Right ventricle myocardium inferior (tissue), 1 donor: ENCODE measurements at regions not wholly inside any gene's neighbourhood (a gene's known extent, or its start where the extent isn't known, plus 50 kb on each side); places are given as distances from the start of the nearest gene placed in this dataset.
"Not testable (repeated sequence)": the region's sequence is repeated elsewhere in the genome, so short reads cannot be mapped to it uniquely, and the experiment has no call there.

Experiments used
- ATAC-seq: fragments of 200-7000 bp; cut with Tn5 transposase; one replicate; pipeline ENCODE4 v1.9.1; 2020; ENCODE audit warnings: mild to moderate bottlenecking, moderate library complexity
- DNase-seq: peaks from one replicate; pipeline ENCODE4 v3.0.0; 2021; ENCODE audit errors: missing footprints
- intact Hi-C: fragments of 100-400 bp; cut with DNase I; formaldehyde crosslinking; loops from one replicate; pipeline ENCODE4 v1.11.0; 2022
- donor health status: DM: no; HTN: yes; CAD: no; lungs with severe emphysema.

GRCh38 chrX:128883650-128884049 lies 639.6 kb downstream of the SMARCA1 start:
- intact Hi-C loops: no loop called here
- DNase-seq (no peak), ATAC-seq (no peak)

GRCh38 chrX:128870361-128870760 lies 652.9 kb downstream of the SMARCA1 start:
- DNase-seq (no peak), ATAC-seq (no peak)
- intact Hi-C loops: no loop called here

GRCh38 chrX:128862557-128862956 lies 660.7 kb downstream of the SMARCA1 start:
- ATAC-seq (no peak), DNase-seq (no peak)
- intact Hi-C loops: no loop called here

GRCh38 chrX:128848374-128848773 lies 674.9 kb downstream of the SMARCA1 start:
- ATAC-seq: no peak

GRCh38 chrX:128846385-128846784 lies 676.9 kb downstream of the SMARCA1 start:
- ATAC-seq (no peak), DNase-seq (no peak)
- intact Hi-C loops: no loop called here

More at GRCh38 chrX:128848374-128848773, 674.9 kb downstream of the SMARCA1 start:
- intact Hi-C loops: no loop called here
- DNase-seq: no peak

GRCh38 chrX:128818690-128819089 lies 704.6 kb downstream of the SMARCA1 start:
- DNase-seq (no peak), ATAC-seq (no peak)
- intact Hi-C loops: no loop called here

- intact Hi-C loops: no loop called here
- ATAC-seq: no peak
- DNase-seq: no peak
These were observed 706.4 kb downstream of the SMARCA1 start for GRCh38 chrX:128816919-128817318.

- intact Hi-C loops: no loop called here
These were observed 715.9 kb downstream of the SMARCA1 start for GRCh38 chrX:128807367-128807766.

GRCh38 chrX:128805236-128805635 lies 718.1 kb downstream of the SMARCA1 start:
- intact Hi-C loops: no loop called here
- no peak for DNase-seq
- no peak for ATAC-seq

More at GRCh38 chrX:128807367-128807766, 715.9 kb downstream of the SMARCA1 start:
- ATAC-seq (no peak), DNase-seq (no peak)

GRCh38 chrX:128804828-128805227 lies 718.5 kb downstream of the SMARCA1 start:
- DNase-seq (no peak), ATAC-seq (no peak)
- intact Hi-C loops: no loop called here

- intact Hi-C loops: no loop called here
- ATAC-seq (no peak), DNase-seq (no peak)
These were observed 723.2 kb downstream of the SMARCA1 start for GRCh38 chrX:128800138-128800537.

- intact Hi-C loops, ATAC-seq, DNase-seq: not testable (repeated sequence)
These were observed 730.9 kb upstream of the ACTRT1 start for GRCh38 chrX:128783139-128783538.

GRCh38 chrX:128781506-128781905 lies 729.3 kb upstream of the ACTRT1 start:
- ATAC-seq: no peak
- no peak for DNase-seq
- intact Hi-C loops: no loop called here

- ATAC-seq: no peak
- no peak for DNase-seq
- intact Hi-C loops: no loop called here
These were observed 728.7 kb upstream of the ACTRT1 start for GRCh38 chrX:128780934-128781333.

- no peak for DNase-seq
- ATAC-seq: no peak
- intact Hi-C loops: no loop called here
These were observed 717.3 kb upstream of the ACTRT1 start for GRCh38 chrX:128769495-128769894.

GRCh38 chrX:128759745-128760144 lies 707.5 kb upstream of the ACTRT1 start:
- no peak for DNase-seq
- no peak for ATAC-seq
- intact Hi-C loops: no loop called here

- ATAC-seq (no peak), DNase-seq (no peak)
- intact Hi-C loops: no loop called here
These were observed 707.0 kb upstream of the ACTRT1 start for GRCh38 chrX:128759177-128759576.

- ATAC-seq: no peak
- no peak for DNase-seq
- intact Hi-C loops: no loop called here
These were observed 701.9 kb upstream of the ACTRT1 start for GRCh38 chrX:128754130-128754529.

GRCh38 chrX:128739539-128739938 lies 687.3 kb upstream of the ACTRT1 start:
- no peak for DNase-seq
- no peak for ATAC-seq
- intact Hi-C loops: no loop called here

GRCh38 chrX:128728943-128729342 lies 676.7 kb upstream of the ACTRT1 start:
- no peak for DNase-seq
- intact Hi-C loops: no loop called here
- ATAC-seq: no peak
